PC-3 (cell line): ENCODE measurements at regions not wholly inside any gene's neighbourhood (a gene's known extent, or its start where the extent isn't known, plus 50 kb on each side); places are given as distances from the start of the nearest gene placed in this dataset.
A peak's percentile ranks its signal among the peaks of the same experiment; 100 is the strongest.

Source experiments
- ATAC-seq: fragments of 200-7000 bp; cut with Tn5 transposase; 2 replicates; pipeline ENCODE4 v1.9.1; 2020; ENCODE audit warnings: mild to moderate bottlenecking, moderate library complexity
- BruUV-seq: library from RNA; stranded (reverse); fragments of 400-500 nt; replicated peaks from 2 replicates; lab custom pipeline; 2021; lab: Mats Ljungman, UMichigan
- CTCF ChIA-PET: fragments of 300-600 bp; sonication (Branson Sonifier 250); formaldehyde crosslinking; loops from one replicate; lab custom pipeline; 2022; ENCODE audit warnings: antibody characterized with exemption; lab: Charles Lee
- POLR2A ChIA-PET: fragments of 300-600 bp; sonication (Branson Sonifier 250); formaldehyde crosslinking; loops from one replicate; lab custom pipeline; 2022; ENCODE audit warnings: antibody characterized with exemption; ENCODE audit not compliant: unreplicated experiment; lab: Charles Lee
- DNase-seq: peaks from one replicate; pipeline ENCODE4 v3.0.0-alpha.2; 2015
- H2AFZ ChIP-seq: fragments of 300-600 bp; sonication (generic); 2 replicates; pipeline ENCODE4 v1.6.0; 2016; ENCODE audit warnings: antibody characterized with exemption, low read length
- H3F3A ChIP-seq: fragments of 300-600 bp; sonication (generic); one replicate; pipeline ENCODE4 v1.6.0; 2017; ENCODE audit warnings: antibody characterized with exemption, low read length, control low read depth, mild to moderate bottlenecking; ENCODE audit not compliant: unreplicated experiment
- H3K27ac ChIP-seq: fragments of 300-600 bp; sonication (generic); 2 replicates; pipeline ENCODE4 v1.5.1; 2016; ENCODE audit warnings: mild to moderate bottlenecking, low read length
- H3K27me3 ChIP-seq: fragments of 300-600 bp; sonication (generic); 2 replicates; pipeline ENCODE4 v1.6.1; 2016; ENCODE audit warnings: low read length, mixed read lengths
- H3K36me3 ChIP-seq: fragments of 300-600 bp; sonication (generic); 2 replicates; pipeline ENCODE4 v1.6.1; 2016; ENCODE audit warnings: low read depth, mixed run types, low read length, mixed read lengths
- H3K4me1 ChIP-seq: fragments of 300-600 bp; sonication (generic); 2 replicates; pipeline ENCODE4 v1.5.1; 2016; ENCODE audit warnings: low read length; ENCODE audit not compliant: insufficient read depth
- H3K4me2 ChIP-seq: fragments of 300-600 bp; sonication (generic); 2 replicates; pipeline ENCODE4 v1.6.0; 2016; ENCODE audit warnings: low read length
- H3K4me3 ChIP-seq: fragments of 300-600 bp; sonication (generic); 2 replicates; pipeline ENCODE4 v1.5.1; 2016; ENCODE audit warnings: mild to moderate bottlenecking, low read length, mixed read lengths
- H3K79me2 ChIP-seq: fragments of 300-600 bp; sonication (generic); 2 replicates; pipeline ENCODE4 v1.6.1; 2017; ENCODE audit warnings: low read length, mixed read lengths
- H3K9ac ChIP-seq: fragments of 300-600 bp; sonication (generic); 2 replicates; pipeline ENCODE4 v1.6.0; 2016; ENCODE audit warnings: mild to moderate bottlenecking, low read length
- H3K9me2 ChIP-seq: fragments of 300-600 bp; sonication (generic); replicated peaks from 2 replicates; pipeline ENCODE4 v1.6.1; 2016; ENCODE audit warnings: mixed run types, low read length, mixed read lengths
- H3K9me3 ChIP-seq: fragments of 300-600 bp; sonication (generic); 2 replicates; pipeline ENCODE4 v1.6.1; 2016; ENCODE audit warnings: low read length, mixed read lengths
- H4K20me1 ChIP-seq: fragments of 300-600 bp; sonication (generic); 2 replicates; pipeline ENCODE4 v1.6.1; 2016; ENCODE audit warnings: low read length, mixed read lengths
- EZH2 ChIP-seq: fragments of 300-600 bp; sonication (generic); IDR thresholded peaks from one replicate; pipeline ENCODE4 v1.6.1; 2017; ENCODE audit warnings: antibody characterized with exemption, mild to moderate bottlenecking, low read length; ENCODE audit not compliant: unreplicated experiment
- EZH2phosphoT487 ChIP-seq: fragments of 300-600 bp; sonication (generic); IDR thresholded peaks from 2 replicates; pipeline ENCODE4 v1.6.1; 2018; ENCODE audit warnings: mild to moderate bottlenecking, antibody characterized with exemption, low read length, borderline replicate concordance
- intact Hi-C: fragments of 100-400 bp; cut with micrococcal nuclease; formaldehyde crosslinking; loops from 2 replicates; pipeline ENCODE4 v1.9.0; 2023
- TF ChIP-seq, protein P1 (sequence below): fragments of 300-600 bp; sonication (generic); conservative IDR thresholded peaks from 2 replicates; pipeline ENCODE4 v1.5.1; 2017; ENCODE audit warnings: antibody characterized with exemption, low read depth, mild to moderate bottlenecking, low read length

DNA sequence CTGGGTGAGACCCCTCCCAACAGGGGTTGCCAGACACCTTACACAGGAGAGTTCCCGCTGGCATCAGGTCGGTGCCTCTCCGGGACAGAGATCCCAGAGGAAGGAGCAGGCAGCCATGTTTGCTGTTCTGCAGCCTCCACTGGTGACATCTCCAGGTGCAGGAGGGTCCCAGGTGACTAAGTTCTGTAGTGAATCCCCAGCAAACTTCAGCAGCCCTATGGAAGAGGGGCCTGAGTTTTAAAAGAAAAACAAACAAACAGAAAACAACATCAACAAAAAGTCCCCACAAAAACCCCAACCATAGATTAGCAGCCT is 515.1 kb downstream of the FRK start:
- no TSS peak for BruUV-seq
- H3K27ac ChIP-seq = no peak overlapping the region
- no peaks in the 10 kb centered on the region for H3K36me3 ChIP-seq
- 0 out of 2 replicates have a peak overlapping the region, but pooled peaks have one; percentile 16 for H3K4me3 ChIP-seq
- no peaks in the 10 kb centered on the region for H3F3A ChIP-seq
- DNase-seq = no peak
- H3K9ac ChIP-seq = no peak overlapping the region
- no peaks in the 10 kb centered on the region for H3K9me3 ChIP-seq
- no peaks in the 10 kb centered on the region for H3K27me3 ChIP-seq
- TF ChIP-seq, protein P1, sequence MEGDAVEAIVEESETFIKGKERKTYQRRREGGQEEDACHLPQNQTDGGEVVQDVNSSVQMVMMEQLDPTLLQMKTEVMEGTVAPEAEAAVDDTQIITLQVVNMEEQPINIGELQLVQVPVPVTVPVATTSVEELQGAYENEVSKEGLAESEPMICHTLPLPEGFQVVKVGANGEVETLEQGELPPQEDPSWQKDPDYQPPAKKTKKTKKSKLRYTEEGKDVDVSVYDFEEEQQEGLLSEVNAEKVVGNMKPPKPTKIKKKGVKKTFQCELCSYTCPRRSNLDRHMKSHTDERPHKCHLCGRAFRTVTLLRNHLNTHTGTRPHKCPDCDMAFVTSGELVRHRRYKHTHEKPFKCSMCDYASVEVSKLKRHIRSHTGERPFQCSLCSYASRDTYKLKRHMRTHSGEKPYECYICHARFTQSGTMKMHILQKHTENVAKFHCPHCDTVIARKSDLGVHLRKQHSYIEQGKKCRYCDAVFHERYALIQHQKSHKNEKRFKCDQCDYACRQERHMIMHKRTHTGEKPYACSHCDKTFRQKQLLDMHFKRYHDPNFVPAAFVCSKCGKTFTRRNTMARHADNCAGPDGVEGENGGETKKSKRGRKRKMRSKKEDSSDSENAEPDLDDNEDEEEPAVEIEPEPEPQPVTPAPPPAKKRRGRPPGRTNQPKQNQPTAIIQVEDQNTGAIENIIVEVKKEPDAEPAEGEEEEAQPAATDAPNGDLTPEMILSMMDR = no peak; the same call in 1 of the 2 replicates
- TF ChIP-seq EZH2 (no peak), EZH2phosphoT487 (no peak)
- H4K20me1 ChIP-seq = no peaks in the 10 kb centered on the region
- H2AFZ ChIP-seq = 0 out of 2 replicates have a peak overlapping the region, but pooled peaks have one; percentile 11
- H3K9me2 ChIP-seq = no peaks in the 10 kb centered on the region
- ChIA-PET CTCF (no interaction called here), POLR2A (no interaction called here)
- no peak for ATAC-seq
- no peaks in the 10 kb centered on the region for H3K79me2 ChIP-seq
- no peaks in the 10 kb centered on the region for H3K4me1 ChIP-seq
- H3K4me2 ChIP-seq = peak overlapping the region; percentile 26
- intact Hi-C loops = no loop called here

DNA sequence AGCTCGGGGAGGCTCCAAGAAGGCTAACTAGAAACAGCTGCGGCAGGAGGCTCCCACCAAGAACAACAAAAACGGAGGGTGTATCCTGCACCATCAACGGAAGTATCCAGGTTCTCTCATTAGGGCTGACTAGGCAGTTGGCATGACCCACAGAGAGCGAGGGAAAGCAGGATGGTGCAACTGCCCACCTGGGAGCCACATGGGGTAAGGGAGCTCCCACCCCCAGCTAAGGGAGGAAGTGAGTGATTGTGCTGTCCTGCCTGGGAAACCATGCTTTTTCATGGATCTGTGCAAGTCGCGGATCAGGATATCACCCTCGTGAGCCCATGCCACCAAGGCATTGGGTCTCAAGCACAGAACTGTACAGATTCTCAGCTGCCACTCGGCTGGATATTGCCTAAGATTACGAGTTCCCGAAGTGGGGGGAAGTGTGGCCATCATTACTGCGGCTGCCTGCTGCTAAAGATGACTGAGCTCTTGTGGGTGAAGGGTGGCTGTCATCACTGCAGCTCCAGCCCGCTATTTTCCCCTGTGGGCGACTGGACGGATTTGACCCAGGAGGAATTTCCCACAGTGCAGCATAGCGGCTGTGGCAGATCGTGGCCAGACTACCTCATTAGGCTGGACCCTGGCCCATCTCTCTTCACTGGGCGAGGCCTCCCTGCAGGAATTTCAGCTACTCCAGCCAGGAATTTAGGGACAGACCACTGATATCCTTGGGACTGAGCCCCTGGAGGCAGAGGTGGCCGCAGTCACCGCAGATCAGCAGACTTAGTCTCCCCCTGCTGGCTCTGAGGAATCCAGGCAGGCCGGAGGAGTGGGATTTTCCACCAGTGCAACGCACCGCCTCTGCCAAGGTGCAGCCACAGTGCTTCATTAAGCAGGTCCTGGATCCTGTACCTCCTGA is 515.7 kb downstream of the FRK start:
- ChIA-PET CTCF (interaction anchor here (1.0 kb wide), 1 partner anchor 797 kb away, joined by 4 read pairs; no protein-coding TSS in a partner anchor), POLR2A (no interaction called here)
- no peaks in the 10 kb centered on the region for H3K9me2 ChIP-seq
- no peaks in the 10 kb centered on the region for H3K79me2 ChIP-seq
- ATAC-seq (peak; percentile 67), DNase-seq (peak; percentile 42)
- no peaks in the 10 kb centered on the region for H3K9me3 ChIP-seq
- no peaks in the 10 kb centered on the region for H3K4me1 ChIP-seq
- TF ChIP-seq, protein P1 = peak; percentile 54
- TF ChIP-seq EZH2phosphoT487 (no peak), EZH2 (no peak)
- no peak overlapping the region for H3K27ac ChIP-seq
- intact Hi-C loops = no loop called here
- peak overlapping the region; percentile 11; the same call in 1 of the 2 replicates for H2AFZ ChIP-seq
- no TSS peak for BruUV-seq
- H3F3A ChIP-seq = no peaks in the 10 kb centered on the region
- H3K36me3 ChIP-seq = no peaks in the 10 kb centered on the region
- no peaks in the 10 kb centered on the region for H3K27me3 ChIP-seq
- H3K4me3 ChIP-seq = 0 out of 2 replicates have a peak overlapping the region, but pooled peaks have one; percentile 16
- H4K20me1 ChIP-seq = no peaks in the 10 kb centered on the region
- peak overlapping the region; percentile 26 for H3K4me2 ChIP-seq
- H3K9ac ChIP-seq = no peak overlapping the region
